HEK293T (cell line): ENCODE measurements at regions not wholly inside any gene's neighbourhood (a gene's known extent, or its start where the extent isn't known, plus 50 kb on each side); places are given as distances from the start of the nearest gene placed in this dataset.

Experiments used
- CTCF ChIA-PET: fragments of 350-600 bp; formaldehyde crosslinking; extraction: SDS; loops from one replicate; lab custom pipeline; 2021; ENCODE audit warnings: antibody characterized with exemption, inconsistent platforms; lab: Yijun Ruan, JAX
- POLR2A ChIA-PET: fragments of 350-600 bp; formaldehyde crosslinking; extraction: SDS; loops from one replicate; lab custom pipeline; 2020; ENCODE audit warnings: antibody characterized with exemption, inconsistent platforms; lab: Yijun Ruan, JAX
- DNase-seq: peaks from one replicate; pipeline ENCODE4 v3.0.0; 2012; ENCODE audit warnings: mixed read lengths; ENCODE audit errors: extremely low spot score
- ARNT ChIP-seq: fragments of 450-650 bp; IDR thresholded peaks from 2 replicates; pipeline ENCODE4 v1.6.1; 2017; ENCODE audit warnings: mild to moderate bottlenecking
- BHLHE40 ChIP-seq: fragments of 450-650 bp; IDR thresholded peaks from 2 replicates; pipeline ENCODE4 v1.6.1; 2016; ENCODE audit warnings: mild to moderate bottlenecking, moderate library complexity, borderline replicate concordance
- CTBP1 ChIP-seq: fragments of 450-650 bp; IDR thresholded peaks from 2 replicates; pipeline ENCODE4 v1.6.1; 2016; ENCODE audit warnings: borderline replicate concordance
- ELF4 ChIP-seq: fragments of 450-650 bp; IDR thresholded peaks from 2 replicates; pipeline ENCODE4 v1.6.1; 2017; ENCODE audit warnings: antibody characterized with exemption
- FOXA1 ChIP-seq: fragments of 450-650 bp; IDR thresholded peaks from 2 replicates; pipeline ENCODE4 v1.6.1; 2016; ENCODE audit warnings: mild to moderate bottlenecking
- FOXK2 ChIP-seq: fragments of 450-650 bp; IDR thresholded peaks from 2 replicates; pipeline ENCODE4 v1.6.1; 2016; ENCODE audit warnings: mild to moderate bottlenecking
- FOXM1 ChIP-seq: fragments of 450-650 bp; IDR thresholded peaks from 2 replicates; pipeline ENCODE4 v1.6.1; 2017; ENCODE audit warnings: mild to moderate bottlenecking, borderline replicate concordance
- HDGF ChIP-seq: fragments of 450-650 bp; IDR thresholded peaks from 2 replicates; pipeline ENCODE4 v1.6.1; 2017; ENCODE audit warnings: antibody characterized with exemption, borderline replicate concordance
- L3MBTL2 ChIP-seq: fragments of 450-650 bp; conservative IDR thresholded peaks from 2 replicates; pipeline ENCODE4 v1.6.1; 2016; ENCODE audit warnings: mild to moderate bottlenecking
- LEF1 ChIP-seq: fragments of 450-650 bp; IDR thresholded peaks from 2 replicates; pipeline ENCODE4 v1.6.1; 2017; ENCODE audit warnings: mild to moderate bottlenecking, borderline replicate concordance
- NFRKB ChIP-seq: fragments of 450-650 bp; IDR thresholded peaks from 2 replicates; pipeline ENCODE4 v1.6.1; 2016; ENCODE audit warnings: mild to moderate bottlenecking, moderate library complexity
- PKNOX1 ChIP-seq: fragments of 450-650 bp; IDR thresholded peaks from 2 replicates; pipeline ENCODE4 v1.6.1; 2016
- SP1 ChIP-seq: fragments of 450-650 bp; IDR thresholded peaks from 2 replicates; pipeline ENCODE4 v1.6.1; 2017
- SUZ12 ChIP-seq: fragments of 450-650 bp; IDR thresholded peaks from 2 replicates; pipeline ENCODE4 v1.6.1; 2016; ENCODE audit warnings: mild to moderate bottlenecking
- TARDBP ChIP-seq: fragments of 450-650 bp; IDR thresholded peaks from 2 replicates; pipeline ENCODE4 v1.6.1; 2016
- ZNF384 ChIP-seq: fragments of 450-650 bp; IDR thresholded peaks from 2 replicates; pipeline ENCODE4 v1.6.1; 2016

- no peak for DNase-seq
- ChIA-PET CTCF (no interaction called here), POLR2A (no interaction called here)
- no peak for TF ChIP-seq TARDBP
- TF ChIP-seq NFRKB: no peak
- no peak for TF ChIP-seq BHLHE40
- no peak for TF ChIP-seq ELF4
- TF ChIP-seq PKNOX1: no peak
- TF ChIP-seq HDGF: no peak
Measured at GRCh38 chr10:63795094-63795860, 274.1 kb downstream of the REEP3 start.

- DNase-seq: no peak
- no peak for TF ChIP-seq PKNOX1
- TF ChIP-seq SUZ12: no peak
- TF ChIP-seq LEF1: no peak
- no peak for TF ChIP-seq SP1
- no peak for TF ChIP-seq L3MBTL2
- no peak for TF ChIP-seq TARDBP
- ChIA-PET CTCF (interaction anchor here (0.6 to 1.0 kb wide), 2 partner anchors 21 to 1029 kb away, joined by 3 read pairs; no protein-coding TSS in a partner anchor), POLR2A (no interaction called here)
Measured at GRCh38 chr10:63798599-63799498, 277.6 kb downstream of the REEP3 start.

- CTCF ChIA-PET: interaction anchor here (0.6 to 1.0 kb wide), 2 partner anchors 20 to 1030 kb away, joined by 3 read pairs; no protein-coding TSS in a partner anchor
Measured at GRCh38 chr10:63799521-63800300, 278.5 kb downstream of the REEP3 start.

GRCh38 chr10:63801166-63801565, 280.0 kb downstream of the REEP3 start:
- DNase-seq: no peak
- CTCF ChIA-PET: no interaction called here
- POLR2A ChIA-PET: no interaction called here
- TF ChIP-seq LEF1 (no peak), FOXA1 (no peak), FOXK2 (no peak), NFRKB (no peak), ELF4 (no peak), CTBP1 (no peak), SUZ12 (no peak), ZNF384 (no peak), PKNOX1 (no peak), BHLHE40 (no peak), L3MBTL2 (no peak), FOXM1 (no peak), SP1 (no peak), HDGF (no peak), TARDBP (no peak), ARNT (no peak)

More at GRCh38 chr10:63799521-63800300, 278.5 kb downstream of the REEP3 start:
- POLR2A ChIA-PET: no interaction called here
- TF ChIP-seq ZNF384: no peak
- TF ChIP-seq FOXA1: no peak
- no peak for TF ChIP-seq SUZ12
- TF ChIP-seq HDGF: no peak
- no peak for DNase-seq

GRCh38 chr10:63806330-63806729, 285.1 kb downstream of the REEP3 start:
- POLR2A ChIA-PET: no interaction called here

GRCh38 chr10:63812501-63812900, 291.3 kb downstream of the REEP3 start:
- TF ChIP-seq ARNT: no peak
- TF ChIP-seq TARDBP: no peak
- TF ChIP-seq FOXA1: no peak
- TF ChIP-seq FOXM1: no peak
- TF ChIP-seq CTBP1: no peak
- no peak for DNase-seq
- POLR2A ChIA-PET: no interaction called here
- CTCF ChIA-PET: no interaction called here

More at GRCh38 chr10:63806330-63806729, 285.1 kb downstream of the REEP3 start:
- TF ChIP-seq CTBP1: no peak
- no peak for TF ChIP-seq FOXK2
- no peak for TF ChIP-seq SP1
- no peak for TF ChIP-seq BHLHE40
- TF ChIP-seq ELF4: no peak
- CTCF ChIA-PET: no interaction called here
- DNase-seq: no peak
